ENCODE measurements at regions not wholly inside any gene's neighbourhood (a gene's known extent, or its start where the extent isn't known, plus 50 kb on each side); places are given as distances from the start of the nearest gene placed in this dataset.
"Not testable (repeated sequence)": the region's sequence is repeated elsewhere in the genome, so short reads cannot be mapped to it uniquely, and the experiment has no call there.

- not testable (repeated sequence) for DNase-seq (ENCODE audit: low spot score)
These were observed 180.8 kb upstream of the GALNT15 start for GRCh38 chr3:15993660-15994059.

- DNase-seq (ENCODE audit: low spot score) = not testable (repeated sequence)
These were observed 178.0 kb upstream of the GALNT15 start for GRCh38 chr3:15996496-15996895.

- DNase-seq (ENCODE audit: low spot score) = no peak
These were observed 177.1 kb upstream of the GALNT15 start for GRCh38 chr3:15997274-15997943.

- DNase-seq (ENCODE audit: low spot score) = no peak
These were observed 175.6 kb upstream of the GALNT15 start for GRCh38 chr3:15998911-15999310.

GRCh38 chr3:16004812-16005211, 169.7 kb upstream of the GALNT15 start:
- DNase-seq (ENCODE audit: low spot score) = no peak

GRCh38 chr3:16011376-16011775, 163.1 kb upstream of the GALNT15 start:
- no peak for DNase-seq (ENCODE audit: low spot score)

GRCh38 chr3:16012086-16012485, 162.4 kb upstream of the GALNT15 start:
- no peak for DNase-seq (ENCODE audit: low spot score)

- no peak for DNase-seq (ENCODE audit: low spot score)
These were observed 160.9 kb upstream of the GALNT15 start for GRCh38 chr3:16013568-16013967.

- DNase-seq (ENCODE audit: low spot score) = not testable (repeated sequence)
These were observed 152.7 kb upstream of the GALNT15 start for GRCh38 chr3:16021801-16022200.

- DNase-seq (ENCODE audit: low spot score) = not testable (repeated sequence)
These were observed 150.6 kb upstream of the GALNT15 start for GRCh38 chr3:16023881-16024280.

GRCh38 chr3:16024548-16024947, 149.9 kb upstream of the GALNT15 start:
- no peak for DNase-seq (ENCODE audit: low spot score)

- no peak for DNase-seq (ENCODE audit: low spot score)
These were observed 147.7 kb upstream of the GALNT15 start for GRCh38 chr3:16026753-16027152.

- no peak for DNase-seq (ENCODE audit: low spot score)
These were observed 145.9 kb upstream of the GALNT15 start for GRCh38 chr3:16028604-16029003.

- no peak for DNase-seq (ENCODE audit: low spot score)
These were observed 144.1 kb upstream of the GALNT15 start for GRCh38 chr3:16030342-16030741.

- DNase-seq (ENCODE audit: low spot score) = no peak
These were observed 143.0 kb upstream of the GALNT15 start for GRCh38 chr3:16031434-16031833.

- DNase-seq (ENCODE audit: low spot score) = no peak
These were observed 140.4 kb upstream of the GALNT15 start for GRCh38 chr3:16033889-16034687.

- no peak for DNase-seq (ENCODE audit: low spot score)
These were observed 133.5 kb upstream of the GALNT15 start for GRCh38 chr3:16040991-16041390.

- peak; percentile 93 for DNase-seq (ENCODE audit: low spot score)
These were observed 125.8 kb upstream of the GALNT15 start for GRCh38 chr3:16048435-16049318.

- no peak for DNase-seq (ENCODE audit: low spot score)
These were observed 123.6 kb upstream of the GALNT15 start for GRCh38 chr3:16050641-16051467.

- DNase-seq (ENCODE audit: low spot score) = no peak
These were observed 122.8 kb upstream of the GALNT15 start for GRCh38 chr3:16051691-16052090.

- DNase-seq (ENCODE audit: low spot score) = no peak
These were observed 121.5 kb upstream of the GALNT15 start for GRCh38 chr3:16052964-16053363.

- no peak for DNase-seq (ENCODE audit: low spot score)
These were observed 120.7 kb upstream of the GALNT15 start for GRCh38 chr3:16053794-16054193.

Measured in pons (tissue), 1 donor.